HCT116 (cell line): ENCODE measurements at regions not wholly inside any gene's neighbourhood (a gene's known extent, or its start where the extent isn't known, plus 50 kb on each side); places are given as distances from the start of the nearest gene placed in this dataset.

Source experiments
- ATAC-seq: fragments of 200-7000 bp; cut with Tn5 transposase; 2 replicates; pipeline ENCODE4 v1.9.1; 2020; ENCODE audit warnings: mild to moderate bottlenecking, moderate library complexity
- BruUV-seq: library from RNA; stranded (reverse); fragments of 400-500 nt; replicated peaks from 2 replicates; lab custom pipeline; 2021; lab: Mats Ljungman, UMichigan
- CTCF ChIA-PET: fragments of 300-600 bp; sonication (Branson Sonifier 250); formaldehyde crosslinking; loops from one replicate; lab custom pipeline; 2021; ENCODE audit warnings: antibody characterized with exemption; lab: Charles Lee
- POLR2A ChIA-PET: fragments of 300-600, 350-600 bp; sonication (Branson Sonifier 250); formaldehyde crosslinking; loops from one replicate; lab custom pipeline; 2021; ENCODE audit warnings: antibody characterized with exemption; lab: Charles Lee
- RAD21 ChIA-PET, 2 experiments: fragments of 300-600 bp; sonication (Branson Sonifier 250); formaldehyde crosslinking; loops; one replicate each; lab custom pipeline; 2023; ENCODE audit warnings: low total read pairs in 2 of 2; ENCODE audit not compliant: uncharacterized antibody in 2 of 2, unreplicated experiment in 2 of 2, low non-redundant PET in 1 of 2; lab: Charles Lee
- DNase-seq: peaks from one replicate; pipeline ENCODE4 v3.0.0-alpha.2; 2010; ENCODE audit warnings: low read depth, low spot score
- H2AFZ ChIP-seq: fragments of 200-600 bp; shearing (Covaris generic), sonication (generic); 2 replicates; pipeline ENCODE4 v1.6.1; 2017; ENCODE audit warnings: low read depth, mixed run types, mixed read lengths, antibody characterized with exemption, low read length; ENCODE audit not compliant: poor library complexity, severe bottlenecking
- H3K27ac ChIP-seq: 2 replicates; pipeline ENCODE4 v1.5.1; 2012; ENCODE audit warnings: low read depth, low read length
- H3K27me3 ChIP-seq: fragments of 200-600 bp; sonication (generic); 2 replicates; pipeline ENCODE4 v1.6.1; 2016; ENCODE audit warnings: mixed run types, low read length, mixed read lengths; ENCODE audit not compliant: insufficient read depth
- H3K36me3 ChIP-seq, 2 experiments: fragments of 200-500 bp in 1 of 2; fragments of 200-600 bp in 1 of 2; sonication (Bioruptor generic) in 1 of 2; sonication (generic) in 1 of 2; 2 replicates each; pipeline versions ENCODE4 v1.5.1 to v1.6.1; 2014 to 2016; ENCODE audit warnings: low read length in 2 of 2, inconsistent platforms in 1 of 2, mixed read lengths in 1 of 2, mixed run types in 1 of 2; ENCODE audit not compliant: insufficient read depth in 2 of 2, control insufficient read depth in 1 of 2
- H3K4me1 ChIP-seq, 2 experiments: fragments of 200-600 bp in 1 of 2; sonication (generic) in 1 of 2; 2 replicates each; pipeline versions ENCODE4 v1.5.1 to v1.6.1; 2012 to 2017; ENCODE audit warnings: low read length in 2 of 2, inconsistent platforms in 1 of 2, mild to moderate bottlenecking in 1 of 2, mixed read lengths in 1 of 2, mixed run types in 1 of 2, moderate library complexity in 1 of 2; ENCODE audit not compliant: insufficient read depth in 2 of 2, control insufficient read depth in 1 of 2
- H3K4me2 ChIP-seq: fragments of 200-600 bp; sonication (generic); 2 replicates; pipeline ENCODE4 v1.6.1; 2017; ENCODE audit warnings: mixed run types, low read length, mixed read lengths
- H3K4me3 ChIP-seq, 2 experiments: fragments of 200-600 bp in 1 of 2; sonication (generic) in 1 of 2; replicated peaks in 1 of 2; 2 replicates each; pipeline ENCODE4 v1.5.1; 2011 to 2016; ENCODE audit warnings: low read length in 2 of 2, control low read depth in 1 of 2, low read depth in 1 of 2, mild to moderate bottlenecking in 1 of 2, mixed read lengths in 1 of 2, mixed run types in 1 of 2
- H3K79me2 ChIP-seq: fragments of 200-600 bp; sonication (generic); 2 replicates; pipeline ENCODE4 v1.6.1; 2017; ENCODE audit warnings: mild to moderate bottlenecking, mixed run types, low read length, moderate library complexity, mixed read lengths; ENCODE audit not compliant: insufficient read depth
- H3K9ac ChIP-seq: fragments of 200-600 bp; sonication (generic); 2 replicates; pipeline ENCODE4 v1.6.1; 2016; ENCODE audit warnings: low read length, mixed read lengths
- H3K9me2 ChIP-seq: fragments of 200-600 bp; sonication (generic), shearing (Covaris generic); 2 replicates; pipeline ENCODE4 v1.6.1; 2017; ENCODE audit warnings: mixed run types, mild to moderate bottlenecking, moderate library complexity; ENCODE audit not compliant: insufficient read depth
- H3K9me3 ChIP-seq, 2 experiments: fragments of 200-500 bp in 1 of 2; fragments of 200-600 bp in 1 of 2; sonication (Bioruptor generic) in 1 of 2; sonication (generic) in 1 of 2; 2 replicates each; pipeline ENCODE4 v1.6.1; 2014 to 2017; ENCODE audit warnings: low read length in 2 of 2, mixed read lengths in 2 of 2, inconsistent platforms in 1 of 2, low read depth in 1 of 2, mild to moderate bottlenecking in 1 of 2, mixed run types in 1 of 2, moderate library complexity in 1 of 2; ENCODE audit not compliant: control insufficient read depth in 1 of 2, insufficient read depth in 1 of 2
- H4K20me1 ChIP-seq: fragments of 200-600 bp; sonication (generic), shearing (Covaris generic); 2 replicates; pipeline ENCODE4 v1.6.1; 2017; ENCODE audit warnings: mixed run types, mild to moderate bottlenecking, moderate library complexity; ENCODE audit not compliant: insufficient read depth
- CBX3 ChIP-seq: IDR thresholded peaks from 2 replicates; pipeline ENCODE4 v1.6.1; 2012; ENCODE audit warnings: low read depth
- CEBPB ChIP-seq: IDR thresholded peaks from 2 replicates; pipeline ENCODE4 v1.6.1; 2012; ENCODE audit warnings: low read depth
- ELF1 ChIP-seq: IDR thresholded peaks from 2 replicates; pipeline ENCODE4 v1.6.1; 2012; ENCODE audit warnings: low read depth, borderline replicate concordance
- EZH2 ChIP-seq: fragments of 200-600 bp; sonication (generic); IDR thresholded peaks from 2 replicates; pipeline ENCODE4 v1.6.1; 2017; ENCODE audit warnings: antibody characterized with exemption, mixed run types
- FOSL1 ChIP-seq: IDR thresholded peaks from 2 replicates; pipeline ENCODE4 v1.6.1; 2012; ENCODE audit warnings: low read depth
- JUND ChIP-seq: IDR thresholded peaks from 2 replicates; pipeline ENCODE4 v1.6.1; 2012
- POLR2AphosphoS5 ChIP-seq: IDR thresholded peaks from 2 replicates; pipeline ENCODE4 v1.6.1; 2011; ENCODE audit warnings: mild to moderate bottlenecking, low read depth, low read length, moderate library complexity
- SIN3A ChIP-seq: IDR thresholded peaks from 2 replicates; pipeline ENCODE4 v1.6.1; 2012; ENCODE audit warnings: low read depth
- SP1 ChIP-seq: IDR thresholded peaks from 2 replicates; pipeline ENCODE4 v1.6.1; 2012; ENCODE audit warnings: low read depth
- YY1 ChIP-seq: IDR thresholded peaks from 2 replicates; pipeline ENCODE4 v1.6.1; 2011; ENCODE audit warnings: low read length, low read depth, moderate library complexity, mild to moderate bottlenecking; ENCODE audit not compliant: insufficient replicate concordance; ENCODE audit errors: extremely low read depth
- ZFX ChIP-seq: fragments of 450-650 bp; IDR thresholded peaks from 2 replicates; pipeline ENCODE4 v1.6.1; 2017
- ZNF274 ChIP-seq: fragments of 200-500 bp; sonication (Bioruptor generic); IDR thresholded peaks from 2 replicates; pipeline ENCODE4 v1.6.1; 2014; ENCODE audit warnings: mild to moderate bottlenecking, low read depth, low read length, inconsistent platforms
- intact Hi-C: fragments of 100-400 bp; cut with micrococcal nuclease; formaldehyde crosslinking; loops from 2 replicates; pipeline ENCODE4 v1.10.0; 2022
- TF ChIP-seq, protein P1 (sequence below): IDR thresholded peaks from 2 replicates; pipeline ENCODE4 v1.6.1; 2012; ENCODE audit warnings: low read depth
- TF ChIP-seq, protein P2 (sequence below), 3 experiments: fragments of 200-600 bp in 1 of 3; sonication (generic) in 1 of 3; IDR thresholded peaks in 2 of 3; conservative IDR thresholded peaks in 1 of 3; 2 replicates each; pipeline ENCODE4 v1.5.1; 2012 to 2017; ENCODE audit warnings: low read depth in 2 of 3, low read length in 2 of 3, antibody characterized with exemption in 1 of 3, borderline replicate concordance in 1 of 3, control low read depth in 1 of 3, mild to moderate bottlenecking in 1 of 3, mixed read lengths in 1 of 3, mixed run types in 1 of 3, moderate library complexity in 1 of 3; ENCODE audit not compliant: insufficient read depth in 1 of 3
- TF ChIP-seq, protein P3 (sequence below): IDR thresholded peaks from 2 replicates; pipeline ENCODE4 v1.6.1; 2012

DNA sequence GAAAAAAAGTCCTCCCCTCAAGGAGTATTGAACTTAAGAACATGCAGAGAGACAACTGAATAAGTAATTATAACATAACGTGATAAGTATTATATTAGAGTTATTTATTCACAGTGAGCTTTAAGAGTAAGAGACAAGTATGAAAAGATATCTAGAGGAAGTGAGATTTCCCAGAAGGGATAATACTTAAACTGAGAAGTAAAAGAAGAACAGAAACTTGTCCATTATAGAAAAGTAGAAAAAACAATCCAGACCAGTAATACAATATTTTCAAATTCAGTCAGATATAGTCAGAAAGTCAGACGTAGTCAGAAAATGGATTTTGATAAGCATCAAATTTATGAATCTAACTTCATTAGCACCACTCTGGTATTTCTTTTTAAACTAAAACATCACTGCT, 613.0 kb upstream of the CCNG1 start:
- Histone ChIP-seq H3K4me3 (no peak overlapping the region), H3K36me3 (no peaks in the 10 kb centered on the region), H3K9me2 (no peaks in the 10 kb centered on the region), H3K27me3 (no peaks in the 10 kb centered on the region), H2AFZ (no peak overlapping the region), H3K4me1 (no peaks in the 10 kb centered on the region), H3K79me2 (no peaks in the 10 kb centered on the region), H3K4me2 (no peak overlapping the region), H3K9me3 (peaks cover 3 to 27% of the 10 kb centered on the region in 2 experiments; a peak in 2 of 4 replicates), H4K20me1 (no peaks in the 10 kb centered on the region), H3K9ac (no peak overlapping the region), H3K27ac (no peak overlapping the region)
- no peak for DNase-seq
- no peak for ATAC-seq
- TF ChIP-seq ZFX (no peak), YY1 (no peak), EZH2 (no peak), ELF1 (no peak), CBX3 (no peak), JUND (no peak), ZNF274 (no peak), FOSL1 (no peak), CEBPB (no peak), SIN3A (no peak), SP1 (no peak), POLR2AphosphoS5 (no peak)
- TF ChIP-seq, protein P1, sequence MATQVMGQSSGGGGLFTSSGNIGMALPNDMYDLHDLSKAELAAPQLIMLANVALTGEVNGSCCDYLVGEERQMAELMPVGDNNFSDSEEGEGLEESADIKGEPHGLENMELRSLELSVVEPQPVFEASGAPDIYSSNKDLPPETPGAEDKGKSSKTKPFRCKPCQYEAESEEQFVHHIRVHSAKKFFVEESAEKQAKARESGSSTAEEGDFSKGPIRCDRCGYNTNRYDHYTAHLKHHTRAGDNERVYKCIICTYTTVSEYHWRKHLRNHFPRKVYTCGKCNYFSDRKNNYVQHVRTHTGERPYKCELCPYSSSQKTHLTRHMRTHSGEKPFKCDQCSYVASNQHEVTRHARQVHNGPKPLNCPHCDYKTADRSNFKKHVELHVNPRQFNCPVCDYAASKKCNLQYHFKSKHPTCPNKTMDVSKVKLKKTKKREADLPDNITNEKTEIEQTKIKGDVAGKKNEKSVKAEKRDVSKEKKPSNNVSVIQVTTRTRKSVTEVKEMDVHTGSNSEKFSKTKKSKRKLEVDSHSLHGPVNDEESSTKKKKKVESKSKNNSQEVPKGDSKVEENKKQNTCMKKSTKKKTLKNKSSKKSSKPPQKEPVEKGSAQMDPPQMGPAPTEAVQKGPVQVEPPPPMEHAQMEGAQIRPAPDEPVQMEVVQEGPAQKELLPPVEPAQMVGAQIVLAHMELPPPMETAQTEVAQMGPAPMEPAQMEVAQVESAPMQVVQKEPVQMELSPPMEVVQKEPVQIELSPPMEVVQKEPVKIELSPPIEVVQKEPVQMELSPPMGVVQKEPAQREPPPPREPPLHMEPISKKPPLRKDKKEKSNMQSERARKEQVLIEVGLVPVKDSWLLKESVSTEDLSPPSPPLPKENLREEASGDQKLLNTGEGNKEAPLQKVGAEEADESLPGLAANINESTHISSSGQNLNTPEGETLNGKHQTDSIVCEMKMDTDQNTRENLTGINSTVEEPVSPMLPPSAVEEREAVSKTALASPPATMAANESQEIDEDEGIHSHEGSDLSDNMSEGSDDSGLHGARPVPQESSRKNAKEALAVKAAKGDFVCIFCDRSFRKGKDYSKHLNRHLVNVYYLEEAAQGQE: no peak
- TF ChIP-seq, protein P2, sequence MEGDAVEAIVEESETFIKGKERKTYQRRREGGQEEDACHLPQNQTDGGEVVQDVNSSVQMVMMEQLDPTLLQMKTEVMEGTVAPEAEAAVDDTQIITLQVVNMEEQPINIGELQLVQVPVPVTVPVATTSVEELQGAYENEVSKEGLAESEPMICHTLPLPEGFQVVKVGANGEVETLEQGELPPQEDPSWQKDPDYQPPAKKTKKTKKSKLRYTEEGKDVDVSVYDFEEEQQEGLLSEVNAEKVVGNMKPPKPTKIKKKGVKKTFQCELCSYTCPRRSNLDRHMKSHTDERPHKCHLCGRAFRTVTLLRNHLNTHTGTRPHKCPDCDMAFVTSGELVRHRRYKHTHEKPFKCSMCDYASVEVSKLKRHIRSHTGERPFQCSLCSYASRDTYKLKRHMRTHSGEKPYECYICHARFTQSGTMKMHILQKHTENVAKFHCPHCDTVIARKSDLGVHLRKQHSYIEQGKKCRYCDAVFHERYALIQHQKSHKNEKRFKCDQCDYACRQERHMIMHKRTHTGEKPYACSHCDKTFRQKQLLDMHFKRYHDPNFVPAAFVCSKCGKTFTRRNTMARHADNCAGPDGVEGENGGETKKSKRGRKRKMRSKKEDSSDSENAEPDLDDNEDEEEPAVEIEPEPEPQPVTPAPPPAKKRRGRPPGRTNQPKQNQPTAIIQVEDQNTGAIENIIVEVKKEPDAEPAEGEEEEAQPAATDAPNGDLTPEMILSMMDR (IDR thresholded peaks at IDR 0.05 in 2 of 3, conservative IDR thresholded peaks at IDR 0.05 in 1 of 3; ENCODE audit: borderline replicate concordance in 1 of 3, insufficient read depth in 1 of 3, low read depth in 2 of 3, low read length in 2 of 3): no peak
- TF ChIP-seq, protein P3, sequence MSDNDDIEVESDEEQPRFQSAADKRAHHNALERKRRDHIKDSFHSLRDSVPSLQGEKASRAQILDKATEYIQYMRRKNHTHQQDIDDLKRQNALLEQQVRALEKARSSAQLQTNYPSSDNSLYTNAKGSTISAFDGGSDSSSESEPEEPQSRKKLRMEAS: no peak
- ChIA-PET POLR2A (no interaction called here), RAD21 (no interaction called here), CTCF (no interaction called here)
- intact Hi-C loops: no loop called here
- BruUV-seq: no TSS peak
